ENCODE measurements at regions not wholly inside any gene's neighbourhood (a gene's known extent, or its start where the extent isn't known, plus 50 kb on each side); places are given as distances from the start of the nearest gene placed in this dataset.

GRCh38 chr5:159486836-159487235, 156.5 kb upstream of the IL12B start:
- DNase-seq (ENCODE audit: low read depth), result no peak
- TF ChIP-seq CTCF (IDR thresholded peaks at IDR 0.05; ENCODE audit: insufficient read depth, low read depth, low read length), result no peak

GRCh38 chr5:159488516-159488915, 158.2 kb upstream of the IL12B start:
- no peak overlapping the region for H3K4me3 ChIP-seq (ENCODE audit: low read depth, low read length)
- no peak for DNase-seq (ENCODE audit: low read depth)
- no peak for TF ChIP-seq CTCF (IDR thresholded peaks at IDR 0.05; ENCODE audit: insufficient read depth, low read depth, low read length)

More at GRCh38 chr5:159486836-159487235, 156.5 kb upstream of the IL12B start:
- no peak overlapping the region for H3K4me3 ChIP-seq (ENCODE audit: low read depth, low read length)

DNA sequence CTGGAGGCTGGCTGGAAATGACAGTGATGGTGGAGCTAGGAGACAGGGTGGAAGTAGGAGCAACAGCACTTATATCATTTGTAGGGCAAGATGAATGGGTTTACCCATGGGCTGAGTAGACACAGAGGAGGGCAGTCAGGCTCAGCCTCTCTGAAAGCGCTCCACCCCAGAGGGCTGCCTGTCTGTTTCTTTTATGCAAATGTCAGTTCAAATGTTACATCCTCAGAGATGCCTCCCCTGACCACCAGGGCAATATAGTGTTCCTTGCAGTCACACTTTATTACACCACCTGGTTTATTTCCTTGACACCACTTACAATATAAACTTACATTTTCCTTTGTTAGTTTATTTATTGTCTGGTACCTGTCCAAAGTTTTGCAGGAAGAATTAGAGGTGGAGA, 159.5 kb upstream of the IL12B start:
- TF ChIP-seq CTCF (IDR thresholded peaks at IDR 0.05; ENCODE audit: insufficient read depth, low read depth, low read length), result no peak
- DNase-seq (ENCODE audit: low read depth), result no peak
- no peak overlapping the region for H3K4me3 ChIP-seq (ENCODE audit: low read depth, low read length)

GRCh38 chr5:159490507-159490906, 160.2 kb upstream of the IL12B start:
- DNase-seq (ENCODE audit: low read depth), result no peak
- no peak overlapping the region for H3K4me3 ChIP-seq (ENCODE audit: low read depth, low read length)
- no peak for TF ChIP-seq CTCF (IDR thresholded peaks at IDR 0.05; ENCODE audit: insufficient read depth, low read depth, low read length)

- no peak for TF ChIP-seq CTCF (IDR thresholded peaks at IDR 0.05; ENCODE audit: insufficient read depth, low read depth, low read length)
- DNase-seq (ENCODE audit: low read depth), result no peak
- H3K4me3 ChIP-seq (ENCODE audit: low read depth, low read length), result no peak overlapping the region
Observed at GRCh38 chr5:159493696-159494095, 163.4 kb upstream of the IL12B start.

DNA sequence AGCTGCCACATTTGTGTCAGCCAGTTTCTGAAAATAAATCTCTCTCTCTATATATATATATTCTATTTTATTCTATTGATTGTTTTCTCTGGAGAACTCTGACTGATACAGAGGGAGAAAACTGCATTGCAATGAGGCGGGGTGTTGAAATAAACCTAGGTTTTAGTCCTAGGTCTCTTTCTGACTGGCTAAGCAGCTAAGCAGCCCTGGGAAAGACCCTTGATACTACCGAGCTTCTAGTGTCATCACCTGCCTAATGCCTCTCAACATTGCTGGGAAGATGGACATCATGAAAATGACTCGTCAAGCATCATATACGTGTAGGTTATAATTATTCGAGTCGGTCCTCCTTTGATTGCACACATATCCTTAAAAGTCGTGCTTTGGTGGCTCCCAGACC, 166.5 kb upstream of the IL12B start:
- no peak for DNase-seq (ENCODE audit: low read depth)
- no peak for TF ChIP-seq CTCF (IDR thresholded peaks at IDR 0.05; ENCODE audit: insufficient read depth, low read depth, low read length)
- no peak overlapping the region for H3K4me3 ChIP-seq (ENCODE audit: low read depth, low read length)

DNA sequence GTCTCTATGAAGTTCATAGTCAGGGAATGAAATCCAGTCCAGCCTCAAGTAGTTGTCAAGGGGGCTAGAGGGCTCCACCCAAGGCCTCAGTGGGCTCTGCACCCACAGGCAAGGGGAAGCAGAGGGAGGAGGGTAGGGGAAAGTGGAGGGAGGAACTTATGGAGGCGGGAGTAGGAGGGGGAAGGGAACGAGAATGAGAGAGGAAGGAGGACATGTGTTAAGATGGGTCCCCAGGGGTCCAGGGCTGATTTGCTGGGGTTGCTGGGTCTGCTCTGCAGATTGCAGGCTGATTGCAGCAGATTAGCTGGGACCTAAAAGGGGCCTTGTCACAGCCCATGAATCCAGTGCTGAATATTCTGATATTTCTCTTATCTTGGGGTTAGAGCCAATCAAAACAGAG, 166.9 kb upstream of the IL12B start:
- no peak overlapping the region for H3K4me3 ChIP-seq (ENCODE audit: low read depth, low read length)
- TF ChIP-seq CTCF (IDR thresholded peaks at IDR 0.05; ENCODE audit: insufficient read depth, low read depth, low read length), result no peak
- no peak for DNase-seq (ENCODE audit: low read depth)

Measured in fibroblast of villous mesenchyme (primary cell).